Activated CD4-positive, alpha-beta T cell treated with anti-CD3 and anti-CD28 coated beads, Interleukin-10, Interleukin-2, amounts not matched to agents 100 ng/mL and 50 ng/mL, durations not matched to agents 16 hours and 8 hours (primary cell): ENCODE measurements at regions not wholly inside any gene's neighbourhood (a gene's known extent, or its start where the extent isn't known, plus 50 kb on each side); places are given as distances from the start of the nearest gene placed in this dataset.

ENCODE experiments used
- DNase-seq: peaks from one replicate; pipeline ENCODE4 v3.0.0-alpha.2; 2020

DNA sequence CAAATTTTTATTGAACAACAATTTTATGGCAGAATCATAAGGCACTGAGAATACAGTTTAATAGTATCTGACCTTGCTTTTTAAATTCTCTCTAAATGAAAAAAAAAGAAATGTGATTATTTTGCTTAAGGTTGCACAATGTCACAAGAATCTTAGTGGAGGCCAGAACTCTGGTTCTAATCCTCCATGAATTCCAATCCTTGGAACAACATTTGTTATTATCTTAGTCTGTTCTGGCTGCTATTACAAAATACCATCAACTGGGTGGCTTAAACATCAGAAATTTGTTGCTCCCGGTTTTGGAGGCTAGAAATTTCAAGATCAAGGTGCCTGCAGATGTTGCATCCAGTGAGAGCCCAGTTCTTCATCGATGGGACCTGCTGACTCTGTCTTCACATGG lies 158.2 kb upstream of the POM121L12 start:
- no peak for DNase-seq

DNA sequence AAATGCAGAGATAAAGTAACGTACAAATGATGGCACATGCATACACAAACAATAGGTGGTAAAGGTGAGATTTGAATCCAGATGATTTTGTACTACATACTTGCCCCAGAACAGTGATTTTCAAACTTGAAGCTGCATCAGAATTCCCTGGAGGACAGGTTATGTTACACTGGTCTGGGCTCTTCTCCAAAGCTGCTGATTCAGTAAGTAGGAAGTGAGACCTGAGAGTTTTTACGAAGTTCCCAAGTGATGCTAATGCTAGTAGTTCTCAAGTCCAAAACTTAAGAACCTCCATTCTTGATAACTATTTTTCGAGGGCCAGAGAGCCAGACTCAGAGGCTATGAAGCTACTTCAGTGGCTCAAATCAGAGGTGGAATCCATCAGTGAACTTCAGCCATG lies 159.0 kb upstream of the POM121L12 start:
- no peak for DNase-seq

DNA sequence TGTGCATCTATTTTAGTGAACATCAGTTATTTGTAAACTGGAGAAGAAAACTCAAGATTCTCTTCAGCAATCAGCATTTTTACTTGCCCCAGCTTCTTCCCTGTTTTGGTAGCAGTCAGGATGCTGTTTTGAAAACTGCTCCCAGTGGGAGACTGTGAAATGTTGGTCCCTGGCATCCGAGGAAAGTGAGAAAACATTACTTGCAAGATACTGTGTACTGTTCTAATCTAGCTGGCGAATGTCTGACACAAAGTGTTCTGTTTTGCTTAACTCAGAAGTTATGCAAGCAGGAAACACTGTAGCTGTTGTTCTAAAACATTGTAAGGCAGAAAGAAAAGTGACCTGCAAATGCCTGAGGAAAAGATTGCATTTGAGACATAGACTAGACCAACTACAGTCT lies 171.8 kb upstream of the POM121L12 start:
- no peak for DNase-seq

DNA sequence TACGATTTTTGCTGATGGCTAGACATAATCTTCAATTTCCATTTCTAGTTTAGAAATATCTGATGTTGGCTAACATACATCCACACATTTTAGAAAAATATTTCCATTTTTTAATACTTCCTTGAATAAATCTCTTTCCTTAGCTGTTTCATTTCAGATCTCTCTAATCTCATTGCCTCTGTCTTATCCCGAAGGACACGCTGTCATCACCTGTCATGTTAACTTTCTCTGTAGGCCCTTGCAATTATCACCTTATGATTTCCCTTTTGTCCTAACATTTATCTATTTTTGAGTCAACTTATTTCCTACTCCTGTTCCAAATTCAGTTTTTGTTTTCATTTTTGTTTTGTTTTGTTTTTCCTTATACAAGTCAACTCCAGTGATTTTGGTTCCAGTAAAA lies 173.1 kb upstream of the POM121L12 start:
- DNase-seq, result no peak

DNA sequence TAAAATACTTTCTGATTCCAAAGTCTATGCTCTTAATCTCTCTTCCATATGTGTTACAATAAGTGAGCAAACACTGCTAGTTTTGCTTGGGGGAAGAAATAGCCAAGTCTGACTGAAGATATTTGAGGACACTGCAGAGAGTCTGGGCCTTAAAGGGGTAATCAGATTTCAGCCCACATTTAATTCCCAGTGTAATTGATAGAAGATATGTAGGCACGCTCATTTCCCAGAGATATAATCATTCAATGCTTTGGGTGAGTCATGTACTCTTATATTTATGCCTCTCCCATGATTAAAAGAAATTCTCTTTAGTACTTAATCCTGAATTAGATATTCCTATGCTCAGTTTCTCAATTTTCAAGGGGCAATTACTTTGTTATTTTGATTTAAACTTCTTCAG lies 178.1 kb upstream of the POM121L12 start:
- DNase-seq, result no peak

DNA sequence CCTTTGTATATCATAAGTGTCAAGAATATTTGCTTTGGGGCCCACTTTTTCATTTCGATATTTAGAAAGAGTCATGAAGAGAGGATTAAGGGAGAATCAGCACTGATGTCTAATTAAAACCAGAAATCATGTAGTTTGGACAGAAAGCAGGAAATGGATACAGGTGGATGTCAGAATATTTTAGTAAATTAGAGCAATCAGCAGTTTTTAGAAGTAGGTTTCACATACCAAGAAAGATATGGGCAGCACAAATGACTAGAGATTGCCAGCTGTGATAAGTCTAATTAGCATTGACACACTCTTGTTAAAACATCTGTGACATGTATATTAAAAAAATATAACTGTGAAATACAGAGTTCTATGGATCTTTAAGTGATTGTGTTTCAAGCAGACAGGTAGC lies 180.8 kb upstream of the POM121L12 start:
- DNase-seq, result no peak

DNA sequence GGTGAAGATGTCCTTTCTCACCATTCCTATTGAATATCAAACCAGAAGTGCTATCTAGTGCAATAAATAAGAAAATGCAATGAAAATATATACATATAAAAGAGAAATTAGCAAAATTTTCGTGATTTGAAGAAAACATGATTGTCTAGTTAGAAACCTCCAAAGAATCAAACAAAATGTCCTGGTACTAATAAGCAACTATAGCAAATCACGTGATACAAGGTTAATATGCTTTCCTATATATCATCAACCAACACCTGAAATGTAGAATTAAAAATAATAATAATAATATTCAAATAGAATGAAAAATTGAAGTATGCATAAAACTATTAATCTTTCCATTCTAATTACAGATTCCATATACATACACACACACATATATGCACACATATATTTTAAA lies 183.9 kb upstream of the POM121L12 start:
- no peak for DNase-seq

DNA sequence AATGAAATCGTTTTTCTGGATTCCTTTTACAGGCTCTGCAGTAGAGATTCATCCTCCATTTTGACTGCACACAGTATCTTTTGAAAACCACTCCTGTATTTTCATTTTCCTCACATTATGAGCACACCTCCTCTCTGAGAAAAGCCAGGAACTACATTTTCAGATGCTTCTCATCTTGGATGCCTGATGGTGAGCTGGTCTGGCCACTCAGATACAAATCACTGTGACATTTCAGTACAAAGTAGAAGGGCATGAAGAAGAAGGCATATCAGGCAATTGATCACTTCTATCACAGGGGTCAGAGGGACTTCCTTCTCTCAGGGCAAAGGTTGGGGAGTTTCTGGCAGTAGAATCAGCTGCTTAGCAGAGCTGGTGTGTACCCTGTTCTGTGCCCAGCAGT lies 192.0 kb upstream of the POM121L12 start:
- no peak for DNase-seq

DNA sequence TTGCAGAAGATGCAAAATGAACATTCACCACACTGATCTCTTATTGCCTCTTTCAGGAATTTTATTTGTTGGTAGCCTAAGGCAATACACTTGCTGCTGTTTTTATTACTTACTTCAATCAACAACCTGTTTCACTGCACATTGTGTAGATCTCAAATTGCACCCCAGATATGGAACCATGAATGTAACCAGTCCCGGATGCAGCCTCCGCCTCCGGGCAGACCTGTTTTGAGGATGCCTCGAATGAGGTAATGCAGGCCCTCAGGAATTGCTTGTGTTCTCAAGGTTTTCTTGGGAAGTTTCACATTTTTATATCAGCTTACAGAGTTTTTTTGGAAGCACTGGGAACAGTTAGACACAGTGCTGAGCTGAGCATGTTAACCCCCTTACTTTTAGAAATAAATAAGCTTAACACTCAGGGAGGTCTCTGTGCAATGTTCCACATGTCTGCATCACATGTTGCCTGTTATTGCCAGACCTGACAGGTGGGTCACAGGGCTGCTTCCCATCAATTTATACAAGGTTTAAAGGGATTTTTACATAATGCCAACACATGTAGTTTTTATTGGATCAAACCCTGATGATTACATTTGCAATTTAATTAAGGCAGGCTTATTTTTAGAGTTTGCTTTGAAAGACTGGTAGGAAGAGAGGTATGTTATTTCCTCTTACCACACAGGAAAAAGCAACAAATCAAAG lies 193.1 kb upstream of the POM121L12 start:
- no peak for DNase-seq

DNA sequence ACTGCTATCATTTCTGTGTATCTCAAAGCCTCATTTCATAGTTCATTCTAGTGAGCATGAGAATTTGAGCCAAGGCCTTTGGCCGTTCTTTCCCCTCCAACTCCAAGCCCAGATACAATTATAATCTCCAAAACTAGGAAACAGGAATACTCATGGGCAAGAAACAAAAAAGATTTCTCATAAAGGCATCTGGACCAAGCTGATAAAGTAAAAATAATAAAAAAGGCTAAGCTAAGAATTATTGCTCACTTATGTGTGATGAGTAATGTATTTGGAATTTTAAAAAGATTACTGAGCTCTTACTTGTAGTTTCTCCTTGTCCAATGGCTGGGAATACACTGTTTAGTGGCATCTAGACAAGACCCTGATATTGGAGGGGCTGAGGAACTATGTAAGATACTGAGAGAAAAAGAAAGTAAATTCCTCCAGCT lies 196.4 kb upstream of the POM121L12 start:
- DNase-seq, result no peak

DNA sequence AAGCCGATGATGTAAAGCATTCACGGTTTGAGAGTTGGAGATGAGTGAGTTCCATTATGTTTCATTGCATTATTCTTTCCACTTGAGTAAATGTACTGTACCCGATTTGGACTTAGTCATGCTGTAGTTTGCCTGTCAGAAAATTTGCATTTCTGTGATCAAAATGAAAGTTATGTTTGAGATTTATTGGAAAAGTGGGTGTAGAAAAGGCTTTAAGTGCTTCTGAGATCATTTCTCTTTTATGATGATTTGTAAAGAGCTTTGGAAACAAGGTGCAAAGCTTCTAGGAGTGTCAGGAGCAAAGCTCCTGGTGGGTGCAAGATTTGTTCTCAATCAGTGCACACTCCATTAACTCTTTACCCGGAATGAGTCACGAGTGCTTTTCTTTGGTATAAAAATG lies 204.1 kb upstream of the POM121L12 start:
- no peak for DNase-seq

DNA sequence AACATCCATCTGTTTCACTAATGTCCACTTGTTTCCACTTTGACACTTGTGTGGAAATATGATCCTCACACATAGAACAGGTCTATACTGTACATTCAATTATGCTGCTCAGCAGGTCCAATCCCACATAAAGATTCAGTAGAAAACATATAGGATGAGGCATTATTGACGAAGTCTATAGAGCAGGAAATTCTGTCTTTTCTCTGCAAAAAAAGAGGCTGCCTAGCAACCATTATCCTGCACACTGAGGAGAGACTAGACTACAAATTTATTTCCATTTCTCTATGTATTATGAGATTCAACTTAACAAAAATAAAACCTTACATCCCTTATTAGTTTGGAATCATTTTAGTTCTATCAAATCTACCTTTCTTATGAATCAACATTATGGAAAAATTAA lies 204.6 kb upstream of the POM121L12 start:
- DNase-seq, result no peak

DNA sequence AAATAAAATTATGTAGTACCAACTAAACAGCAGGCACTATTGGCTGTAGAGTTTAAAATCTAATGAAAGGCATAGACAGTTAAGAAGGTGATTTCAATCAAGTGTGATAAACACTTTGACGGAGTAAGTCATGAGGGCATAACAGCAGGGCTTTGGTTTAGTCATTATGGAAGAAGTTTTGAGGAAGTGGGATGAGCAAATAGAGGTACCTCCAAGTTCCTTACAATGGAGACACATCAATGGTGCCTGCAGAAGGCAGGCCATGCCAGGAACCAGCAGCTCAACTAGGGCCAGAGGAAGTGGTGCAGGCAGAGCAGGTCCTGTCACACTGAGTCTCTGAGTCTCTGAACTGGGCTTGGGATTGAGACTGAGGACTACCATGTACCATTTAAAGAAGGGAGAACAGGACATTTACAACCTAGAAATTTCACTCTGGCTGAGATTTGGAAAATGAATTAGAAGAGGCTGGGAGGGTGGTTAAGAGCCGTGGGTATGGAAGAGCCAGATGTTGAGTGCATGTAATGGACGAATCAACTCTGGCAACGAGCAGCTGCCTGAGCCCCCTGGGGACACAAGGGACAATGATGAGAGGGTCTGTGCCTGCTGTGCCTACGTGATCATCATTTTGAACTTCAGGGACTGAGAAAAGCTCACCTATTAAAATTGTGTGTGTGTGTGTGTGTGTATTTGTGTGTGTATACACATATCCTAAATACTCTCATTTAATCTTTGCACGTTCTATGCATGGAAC lies 208.7 kb upstream of the POM121L12 start:
- no peak for DNase-seq

DNA sequence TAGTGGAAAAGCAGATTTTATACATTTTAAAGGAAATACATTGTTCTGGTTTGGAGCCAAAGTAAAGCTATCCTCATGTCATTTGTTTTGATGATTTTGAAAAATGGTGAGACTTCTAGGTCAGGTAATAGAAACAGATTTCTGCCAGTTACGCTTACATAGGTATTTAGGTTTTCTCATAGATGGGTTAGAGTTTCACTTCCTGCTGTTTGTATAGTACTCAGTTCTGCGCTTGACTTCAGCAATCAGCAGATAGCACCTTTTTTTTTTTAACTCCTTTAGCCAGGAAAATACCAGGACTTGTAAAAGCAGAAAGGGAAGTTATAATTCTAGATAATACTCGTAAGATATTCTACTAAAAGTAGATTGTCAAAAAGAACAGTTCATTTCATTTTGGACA lies 209.8 kb upstream of the POM121L12 start:
- no peak for DNase-seq

DNA sequence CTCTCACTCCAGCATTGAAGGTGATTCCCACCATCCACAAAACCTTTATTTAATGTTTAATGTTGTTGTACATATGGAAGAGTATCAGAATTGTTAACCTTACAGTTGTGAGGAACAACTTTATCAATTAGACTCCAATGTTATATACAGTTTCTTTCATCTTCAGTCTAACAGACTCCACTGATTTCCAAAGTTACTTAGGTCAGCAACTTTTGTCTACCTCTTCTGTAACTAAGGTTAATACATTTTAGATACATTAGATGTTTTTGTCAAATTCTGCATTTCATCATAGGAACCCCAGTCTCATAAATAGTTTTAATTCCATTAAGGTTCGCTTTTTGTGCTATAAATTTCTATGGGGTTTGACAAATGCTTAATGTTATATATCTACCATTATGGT lies 223.9 kb upstream of the POM121L12 start:
- no peak for DNase-seq

DNA sequence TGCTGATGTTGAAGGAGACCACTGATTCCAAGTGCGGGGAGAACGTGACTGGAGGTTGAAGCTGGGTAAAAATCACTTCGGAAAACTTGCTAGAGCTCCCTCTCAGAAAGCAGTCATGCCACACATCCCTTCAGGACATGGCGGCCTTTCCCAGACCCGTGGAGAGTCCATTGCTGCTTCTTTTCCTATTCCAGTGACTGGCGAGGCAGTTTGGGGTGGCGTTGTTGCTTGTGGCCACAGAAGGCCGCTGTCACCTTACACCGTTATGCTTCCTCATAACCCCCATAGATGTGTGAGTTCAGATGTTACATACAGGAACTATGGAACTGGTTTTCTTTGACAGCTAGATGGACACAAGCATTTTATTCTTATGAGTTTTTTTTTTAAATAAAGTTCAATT lies 235.6 kb upstream of the POM121L12 start:
- no peak for DNase-seq

DNA sequence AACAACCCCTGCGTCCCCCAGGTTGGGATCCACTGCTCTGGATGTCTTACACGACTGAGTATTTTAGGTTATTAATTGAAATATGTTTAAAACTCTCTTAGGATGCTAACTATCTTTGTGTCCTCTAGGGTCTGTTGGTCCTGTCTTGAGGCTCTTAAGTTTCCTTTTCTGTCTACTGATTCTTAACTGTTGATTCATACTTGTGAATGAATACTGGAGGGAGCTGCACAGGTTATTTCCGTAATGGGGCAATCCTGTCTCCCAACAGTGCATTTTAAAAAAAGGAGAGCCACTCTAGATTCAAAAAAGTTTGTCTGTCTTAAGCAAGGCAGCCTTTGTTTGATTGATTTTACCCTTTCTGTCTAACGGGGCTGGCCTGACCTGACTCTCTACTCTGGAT lies 237.6 kb upstream of the POM121L12 start:
- no peak for DNase-seq

DNA sequence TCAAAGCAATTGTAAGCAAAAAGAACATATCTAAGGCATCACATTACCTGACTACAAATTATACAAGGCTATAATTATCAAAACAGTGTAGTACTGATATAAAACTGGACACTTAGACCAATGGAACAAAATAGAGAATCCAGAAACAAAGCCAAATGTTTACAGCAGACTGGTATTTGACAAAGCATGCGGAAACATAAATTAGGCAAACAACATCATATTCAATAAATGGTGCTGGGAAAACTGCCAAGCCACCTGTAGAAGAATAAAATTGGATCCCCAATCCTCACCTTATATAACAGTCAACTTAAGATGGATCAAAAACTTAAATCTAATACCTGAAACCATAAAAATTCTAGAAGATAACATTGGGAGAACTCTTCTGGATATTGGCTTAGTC lies 240.8 kb upstream of the POM121L12 start:
- DNase-seq, result no peak

DNA sequence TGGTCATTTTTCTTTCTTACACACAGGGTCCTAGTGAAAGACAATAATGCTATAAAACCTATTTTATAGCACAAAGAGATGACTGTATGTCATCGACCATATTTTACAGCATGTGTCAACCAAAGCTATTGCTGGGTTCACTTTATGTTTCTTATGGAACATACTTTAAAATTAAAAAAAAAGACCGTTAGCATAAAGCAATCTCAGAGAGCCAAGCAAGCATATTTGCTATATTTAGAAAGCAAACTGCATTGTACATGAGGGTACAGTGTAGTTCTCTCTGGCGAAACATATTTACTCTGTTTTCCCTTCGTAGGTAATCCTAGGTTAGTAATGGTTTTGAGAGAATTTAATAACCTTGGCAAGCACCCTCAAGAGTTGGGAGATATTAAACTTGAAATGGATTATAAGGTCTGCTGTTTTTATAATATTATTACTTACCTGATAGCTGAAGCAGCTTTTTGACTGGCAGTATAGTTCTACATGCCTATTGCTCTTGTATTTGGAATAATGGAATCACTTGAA lies 244.2 kb upstream of the POM121L12 start:
- no peak for DNase-seq

DNA sequence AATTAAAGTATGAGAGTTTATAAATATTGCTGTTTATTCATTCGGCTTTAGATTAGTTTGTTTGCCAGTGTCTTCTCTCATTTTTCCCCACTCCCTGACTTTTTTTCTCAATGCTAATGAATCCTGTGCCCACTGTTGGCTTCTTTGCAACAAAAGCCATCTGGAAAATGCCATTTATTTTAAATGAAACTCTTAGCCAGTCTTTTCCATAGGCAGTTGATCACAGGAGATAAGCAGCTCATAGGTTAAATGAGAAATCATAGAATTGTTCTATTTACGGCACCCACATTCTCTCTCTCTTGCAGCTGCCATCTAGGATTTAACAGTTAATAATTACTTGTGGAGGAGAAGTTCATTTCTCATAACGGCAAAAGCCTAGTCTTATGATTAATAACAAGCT lies 249.3 kb upstream of the POM121L12 start:
- DNase-seq, result no peak

DNA sequence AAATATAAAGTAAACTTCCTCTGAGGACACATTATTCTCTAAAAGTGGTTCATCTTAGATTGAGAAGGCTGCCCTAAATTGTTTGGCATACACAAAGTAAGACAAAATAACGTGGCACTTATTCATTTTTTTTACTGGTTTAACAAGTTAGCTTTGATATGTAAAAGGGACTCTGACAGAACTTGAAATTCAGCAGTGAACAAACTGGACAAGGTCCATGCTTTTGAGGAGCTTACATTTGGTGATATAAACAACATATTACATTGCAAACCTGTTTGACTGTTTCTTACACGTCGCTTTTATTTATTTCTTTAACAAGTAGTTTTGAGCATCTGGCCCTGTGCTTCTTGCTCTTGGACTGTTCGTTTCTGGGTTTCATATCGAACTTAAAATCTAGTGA lies 253.1 kb upstream of the POM121L12 start:
- no peak for DNase-seq

DNA sequence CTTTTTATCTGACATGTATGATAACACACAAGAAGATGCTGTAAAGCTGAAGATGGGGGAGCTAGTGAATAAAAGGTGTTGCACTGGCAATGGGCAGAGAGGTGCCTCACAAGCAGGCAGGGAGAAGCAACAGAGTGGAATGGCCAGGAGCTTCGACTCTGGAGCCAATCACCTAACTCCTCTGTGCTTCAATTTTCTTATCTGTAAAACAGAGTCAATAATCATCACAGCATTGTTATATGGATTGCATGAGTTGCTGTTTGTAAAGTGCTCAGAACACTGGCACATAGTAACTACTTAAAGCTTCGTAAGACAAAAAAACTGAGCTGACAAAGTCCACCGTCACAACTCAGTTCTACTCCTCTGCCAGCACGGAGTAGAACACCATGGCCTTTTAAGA lies 254.2 kb upstream of the POM121L12 start:
- no peak for DNase-seq

DNA sequence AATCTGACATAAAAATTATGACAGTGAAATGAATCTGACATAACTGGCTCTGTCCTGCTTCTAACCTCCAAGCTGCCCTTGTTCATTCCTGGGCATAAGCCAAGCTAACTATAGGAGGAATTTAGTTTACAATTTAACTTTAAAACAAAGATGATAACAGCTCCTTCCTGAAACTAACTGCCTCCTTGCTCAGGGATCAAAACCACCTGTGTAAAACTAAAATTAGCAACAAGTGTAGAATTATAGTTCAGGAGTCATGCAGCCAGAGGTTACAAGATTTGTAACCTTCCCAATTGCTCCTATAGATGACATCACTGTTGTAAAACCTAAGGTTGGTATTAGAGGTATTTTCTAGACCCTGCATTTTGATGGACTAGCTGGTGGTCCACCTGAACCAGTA lies 256.4 kb upstream of the POM121L12 start:
- no peak for DNase-seq

DNA sequence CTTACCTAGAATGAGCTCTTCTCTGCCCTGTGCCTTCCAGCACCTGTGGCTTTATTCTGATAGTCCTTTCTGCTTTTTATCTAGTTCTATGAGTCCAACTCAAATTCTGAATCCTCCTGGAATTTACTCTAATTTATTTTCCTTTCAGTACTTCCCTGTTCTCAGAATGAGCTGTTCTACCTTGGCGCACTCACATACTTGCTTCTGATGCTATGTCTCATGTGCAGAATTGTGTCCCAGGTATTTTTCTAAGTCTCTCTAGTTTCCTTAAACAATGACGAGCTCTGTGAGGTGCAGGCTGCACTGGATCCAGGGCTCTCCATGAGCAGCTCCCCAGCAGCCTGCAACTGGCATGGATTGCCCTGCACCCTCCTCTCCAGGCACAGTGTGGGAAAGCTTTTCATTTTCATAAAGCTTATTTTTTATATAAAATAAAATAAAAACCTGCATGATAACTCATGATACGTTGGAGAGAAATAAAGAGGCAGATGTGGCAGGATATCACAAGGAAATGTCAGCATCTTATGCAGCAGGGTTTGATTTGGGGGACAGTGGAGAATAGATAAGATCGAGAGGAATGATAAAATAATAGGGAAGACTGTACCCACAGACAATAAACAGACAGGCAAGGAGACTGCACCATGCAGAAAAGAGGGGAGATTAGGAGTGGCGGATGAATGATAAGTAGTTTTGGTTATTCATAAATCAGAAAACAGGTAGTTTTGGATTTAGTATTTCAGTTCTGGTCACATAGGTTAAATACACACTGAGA lies 258.2 kb upstream of the POM121L12 start:
- no peak for DNase-seq
